BE2C (cell line): ENCODE measurements at regions not wholly inside any gene's neighbourhood (a gene's known extent, or its start where the extent isn't known, plus 50 kb on each side); places are given as distances from the start of the nearest gene placed in this dataset.
"Not testable (repeated sequence)": the region's sequence is repeated elsewhere in the genome, so short reads cannot be mapped to it uniquely, and the experiment has no call there.

ENCODE experiments used
- DNase-seq: peaks from one replicate; pipeline ENCODE4 v3.0.0-alpha.2; 2020
- H3K27me3 ChIP-seq: fragments of 250-450 bp; sonication (Bioruptor Pico); 2 replicates; pipeline ENCODE4 v1.5.1; 2020; ENCODE audit warnings: mild to moderate bottlenecking
- H3K36me3 ChIP-seq: fragments of 250-450 bp; sonication (Bioruptor Pico); 2 replicates; pipeline ENCODE4 v1.5.1; 2020; ENCODE audit warnings: mild to moderate bottlenecking
- H3K4me1 ChIP-seq: fragments of 250-450 bp; sonication (Bioruptor Pico); 2 replicates; pipeline ENCODE4 v1.5.1; 2020
- H3K4me3 ChIP-seq: 2 replicates; pipeline ENCODE4 v1.5.1; 2011; ENCODE audit warnings: low read depth, low read length
- H3K9me3 ChIP-seq: fragments of 250-450 bp; sonication (Bioruptor Pico); 2 replicates; pipeline ENCODE4 v1.5.1; 2020
- CTCF ChIP-seq: IDR thresholded peaks from 2 replicates; pipeline ENCODE4 v1.5.1; 2012; ENCODE audit warnings: mild to moderate bottlenecking, low read depth, low read length

- no peaks in the 10 kb centered on the region for H3K27me3 ChIP-seq
- DNase-seq, result no peak
- H3K36me3 ChIP-seq, result no peaks in the 10 kb centered on the region
- no peak overlapping the region for H3K4me3 ChIP-seq
- H3K9me3 ChIP-seq, result no peaks in the 10 kb centered on the region
- no peak for TF ChIP-seq CTCF
- no peaks in the 10 kb centered on the region for H3K4me1 ChIP-seq
Observed at GRCh38 chr5:67773411-67774266, 441.9 kb upstream of the PIK3R1 start.

- Histone ChIP-seq H3K4me1 (no peaks in the 10 kb centered on the region), H3K9me3 (no peaks in the 10 kb centered on the region), H3K27me3 (no peaks in the 10 kb centered on the region), H3K4me3 (no peak overlapping the region), H3K36me3 (no peaks in the 10 kb centered on the region)
- no peak for TF ChIP-seq CTCF
- no peak for DNase-seq
Observed at GRCh38 chr5:67771791-67772190, 443.8 kb upstream of the PIK3R1 start.

- H3K9me3 ChIP-seq, result no peaks in the 10 kb centered on the region
- no peak for TF ChIP-seq CTCF
- no peak for DNase-seq
- no peaks in the 10 kb centered on the region for H3K27me3 ChIP-seq
- no peaks in the 10 kb centered on the region for H3K36me3 ChIP-seq
- no peaks in the 10 kb centered on the region for H3K4me1 ChIP-seq
- H3K4me3 ChIP-seq, result no peak overlapping the region
Observed at GRCh38 chr5:67771221-67771620, 444.3 kb upstream of the PIK3R1 start.

GRCh38 chr5:67770431-67771025 lies 445.0 kb upstream of the PIK3R1 start:
- TF ChIP-seq CTCF, result no peak
- no peak overlapping the region for H3K4me3 ChIP-seq
- no peak for DNase-seq
- no peaks in the 10 kb centered on the region for H3K36me3 ChIP-seq
- no peaks in the 10 kb centered on the region for H3K4me1 ChIP-seq
- H3K9me3 ChIP-seq, result no peaks in the 10 kb centered on the region
- no peaks in the 10 kb centered on the region for H3K27me3 ChIP-seq

GRCh38 chr5:67765697-67766096 lies 449.9 kb upstream of the PIK3R1 start:
- no peak for TF ChIP-seq CTCF
- no peak for DNase-seq
- Histone ChIP-seq H3K4me3 (no peak overlapping the region), H3K4me1 (no peaks in the 10 kb centered on the region), H3K27me3 (no peaks in the 10 kb centered on the region), H3K36me3 (no peaks in the 10 kb centered on the region), H3K9me3 (no peaks in the 10 kb centered on the region)

GRCh38 chr5:67757771-67758170 lies 457.8 kb upstream of the PIK3R1 start:
- H3K4me1 ChIP-seq, H3K4me3 ChIP-seq, H3K36me3 ChIP-seq, H3K9me3 ChIP-seq, H3K27me3 ChIP-seq, DNase-seq: not testable (repeated sequence)
